Nephron (organoid): ENCODE measurements at regions not wholly inside any gene's neighbourhood (a gene's known extent, or its start where the extent isn't known, plus 50 kb on each side); places are given as distances from the start of the nearest gene placed in this dataset.

Experiments
- H3K27ac Mint-ChIP-seq, 3 experiments: 2 replicates each; pipeline ENCODE4 v1.8.0; 2020; ENCODE audit warnings: mixed read lengths in 3 of 3, mild to moderate bottlenecking in 2 of 3, moderate library complexity in 1 of 3
- H3K27me3 Mint-ChIP-seq: 2 replicates; pipeline ENCODE4 v1.8.0; 2021; ENCODE audit warnings: low read depth, mild to moderate bottlenecking, moderate library complexity, mixed read lengths
- H3K36me3 Mint-ChIP-seq: 2 replicates; pipeline ENCODE4 v1.8.0; 2020; ENCODE audit warnings: low read depth, mixed read lengths
- H3K4me1 Mint-ChIP-seq: 2 replicates; pipeline ENCODE4 v1.8.0; 2020; ENCODE audit warnings: mixed read lengths
- H3K4me3 Mint-ChIP-seq, 3 experiments: 2 replicates each; pipeline ENCODE4 v1.8.0; 2020; ENCODE audit warnings: mild to moderate bottlenecking in 3 of 3, mixed read lengths in 3 of 3, moderate library complexity in 2 of 3
- H3K9me3 Mint-ChIP-seq: 2 replicates; pipeline ENCODE4 v1.8.0; 2020; ENCODE audit warnings: mixed read lengths
- CTCF ChIP-seq, 3 experiments: fragments of 200-600 bp; sonication (generic); IDR thresholded peaks; one replicate each; pipeline ENCODE4 v1.5.0; 2021; ENCODE audit warnings: antibody characterized with exemption in 3 of 3; ENCODE audit not compliant: unreplicated experiment in 3 of 3

- no peak overlapping the region for H3K27ac Mint-ChIP-seq
- H3K9me3 Mint-ChIP-seq = peaks cover 7% of the 10 kb centered on the region
- no peaks in the 10 kb centered on the region for H3K4me1 Mint-ChIP-seq
- H3K36me3 Mint-ChIP-seq = no peaks in the 10 kb centered on the region
- H3K27me3 Mint-ChIP-seq = no peaks in the 10 kb centered on the region
- no peak overlapping the region for H3K4me3 Mint-ChIP-seq
- peak; percentile 14 to 43 (median 21) for TF ChIP-seq CTCF (IDR thresholded peaks at IDR 0.05; ENCODE audit: unreplicated experiment in 3 of 3)
Measured at GRCh38 chr9:25964239-25964638, 286.0 kb upstream of the TUSC1 start.

DNA sequence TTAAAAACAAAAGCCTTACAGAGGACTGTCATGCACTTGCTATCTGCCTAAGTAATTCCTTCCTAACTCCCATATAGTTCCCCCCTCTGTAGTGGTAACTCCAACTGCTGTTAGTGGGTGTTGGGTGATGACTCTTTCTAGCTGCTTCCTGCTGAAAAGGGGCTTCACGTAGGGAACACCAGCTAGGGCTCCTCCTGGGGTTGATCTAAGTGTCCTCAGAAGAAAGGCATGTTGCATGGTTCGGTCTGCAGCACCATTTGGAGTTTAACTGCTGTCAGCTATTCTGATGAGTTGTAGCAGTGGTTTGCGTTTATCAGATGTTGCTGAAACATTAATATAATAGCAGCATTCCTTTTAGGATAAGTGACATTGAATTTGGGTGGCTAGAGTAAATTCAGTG, 281.9 kb upstream of the TUSC1 start:
- Mint-ChIP-seq H3K4me1 (no peaks in the 10 kb centered on the region), H3K4me3 (no peak overlapping the region)
- TF ChIP-seq CTCF (IDR thresholded peaks at IDR 0.05; ENCODE audit: unreplicated experiment in 3 of 3) = no peak

GRCh38 chr9:25954209-25954608, 276.0 kb upstream of the TUSC1 start:
- Mint-ChIP-seq H3K36me3 (no peaks in the 10 kb centered on the region), H3K4me1 (no peaks in the 10 kb centered on the region), H3K9me3 (peaks cover 3% of the 10 kb centered on the region), H3K27me3 (no peaks in the 10 kb centered on the region), H3K4me3 (no peak overlapping the region), H3K27ac (no peak overlapping the region)
- TF ChIP-seq CTCF (IDR thresholded peaks at IDR 0.05; ENCODE audit: unreplicated experiment in 3 of 3) = no peak

More for the DNA sequence above, 281.9 kb upstream of the TUSC1 start:
- Mint-ChIP-seq H3K27me3 (no peaks in the 10 kb centered on the region), H3K36me3 (no peaks in the 10 kb centered on the region), H3K27ac (no peak overlapping the region), H3K9me3 (peaks cover 7% of the 10 kb centered on the region)

GRCh38 chr9:25948182-25948581, 269.9 kb upstream of the TUSC1 start:
- no peaks in the 10 kb centered on the region for H3K4me1 Mint-ChIP-seq
- no peak overlapping the region for H3K27ac Mint-ChIP-seq
- no peak for TF ChIP-seq CTCF (IDR thresholded peaks at IDR 0.05; ENCODE audit: unreplicated experiment in 3 of 3)
- H3K9me3 Mint-ChIP-seq = peaks cover 21% of the 10 kb centered on the region
- H3K4me3 Mint-ChIP-seq = no peak overlapping the region
- no peaks in the 10 kb centered on the region for H3K27me3 Mint-ChIP-seq
- peaks cover 3% of the 10 kb centered on the region for H3K36me3 Mint-ChIP-seq

DNA sequence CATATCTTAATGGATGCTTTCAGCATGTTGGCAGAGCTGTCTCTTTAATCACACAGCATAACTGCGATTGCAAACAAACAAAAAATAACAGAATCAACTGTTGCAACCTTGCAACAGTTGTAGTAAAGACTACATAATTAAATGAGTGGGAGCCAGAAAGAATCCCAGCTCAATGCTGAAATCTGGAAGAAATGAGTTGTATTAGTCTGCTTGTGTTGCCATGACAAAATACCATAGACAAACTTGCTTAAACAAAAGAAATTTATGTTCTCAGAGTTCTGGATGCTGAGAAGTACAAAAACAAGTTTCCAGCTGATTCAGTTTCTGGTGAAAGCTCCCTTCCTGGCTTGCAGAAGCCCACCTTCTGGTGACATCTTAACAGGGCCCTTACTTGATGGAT, 260.9 kb upstream of the TUSC1 start:
- H3K4me1 Mint-ChIP-seq = no peaks in the 10 kb centered on the region
- H3K9me3 Mint-ChIP-seq = no peaks in the 10 kb centered on the region
- H3K27ac Mint-ChIP-seq = no peak overlapping the region
- no peak for TF ChIP-seq CTCF (IDR thresholded peaks at IDR 0.05; ENCODE audit: unreplicated experiment in 3 of 3)
- H3K36me3 Mint-ChIP-seq = no peaks in the 10 kb centered on the region
- H3K27me3 Mint-ChIP-seq = no peaks in the 10 kb centered on the region
- no peak overlapping the region for H3K4me3 Mint-ChIP-seq

DNA sequence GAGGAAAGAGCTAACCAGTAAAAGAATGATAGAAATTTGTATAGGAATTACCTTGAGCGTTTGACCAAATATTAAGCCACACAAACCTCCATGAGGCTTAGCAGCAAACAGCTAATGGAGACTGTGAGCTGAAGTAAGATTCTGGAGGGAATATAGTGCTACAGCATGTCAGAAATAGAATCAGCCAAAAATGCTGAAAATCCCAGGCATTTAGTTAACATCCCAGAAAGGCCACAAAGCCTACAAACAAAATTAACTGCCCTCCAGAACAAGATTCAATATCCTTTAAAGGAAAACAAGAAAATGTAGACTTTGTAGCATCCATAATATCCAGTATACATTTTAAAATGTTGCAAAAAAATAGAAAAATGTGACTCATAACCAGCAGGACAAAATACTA, 257.8 kb upstream of the TUSC1 start:
- no peak overlapping the region for H3K4me3 Mint-ChIP-seq
- no peak overlapping the region for H3K27ac Mint-ChIP-seq
- TF ChIP-seq CTCF (IDR thresholded peaks at IDR 0.05; ENCODE audit: unreplicated experiment in 3 of 3) = no peak
- no peaks in the 10 kb centered on the region for H3K36me3 Mint-ChIP-seq
- no peaks in the 10 kb centered on the region for H3K4me1 Mint-ChIP-seq
- H3K27me3 Mint-ChIP-seq = no peaks in the 10 kb centered on the region
- H3K9me3 Mint-ChIP-seq = peaks cover 5% of the 10 kb centered on the region
